ENCODE measurements at regions not wholly inside any gene's neighbourhood (a gene's known extent, or its start where the extent isn't known, plus 50 kb on each side); places are given as distances from the start of the nearest gene placed in this dataset.

DNA sequence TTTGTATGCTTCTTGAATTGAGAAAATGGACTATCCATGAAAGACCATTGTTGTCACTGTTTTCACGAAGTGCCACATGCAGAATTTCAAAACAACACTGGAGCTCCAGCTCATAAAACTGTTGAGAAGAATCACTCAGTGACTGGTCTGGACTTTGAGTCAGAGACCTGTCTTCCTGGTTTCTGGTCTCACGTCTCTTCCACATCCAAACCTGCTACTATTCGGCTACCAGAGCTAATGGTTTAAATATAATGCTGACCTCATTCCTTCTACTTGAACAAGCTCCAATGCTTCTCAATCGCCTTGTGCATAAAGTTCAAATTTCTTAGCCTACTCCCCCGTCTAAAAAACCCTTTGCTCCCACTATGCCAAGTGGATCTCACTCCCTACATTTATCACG, 227.9 kb upstream of the NR2F2 start:
- FAIRE-seq: no peak
- no peaks in the 10 kb centered on the region for H3K27me3 ChIP-seq (ENCODE audit: control insufficient read depth, insufficient read depth, low read length)
- H3K4me3 ChIP-seq (ENCODE audit: low read depth, low read length): no peak overlapping the region
- TF ChIP-seq, protein P1, sequence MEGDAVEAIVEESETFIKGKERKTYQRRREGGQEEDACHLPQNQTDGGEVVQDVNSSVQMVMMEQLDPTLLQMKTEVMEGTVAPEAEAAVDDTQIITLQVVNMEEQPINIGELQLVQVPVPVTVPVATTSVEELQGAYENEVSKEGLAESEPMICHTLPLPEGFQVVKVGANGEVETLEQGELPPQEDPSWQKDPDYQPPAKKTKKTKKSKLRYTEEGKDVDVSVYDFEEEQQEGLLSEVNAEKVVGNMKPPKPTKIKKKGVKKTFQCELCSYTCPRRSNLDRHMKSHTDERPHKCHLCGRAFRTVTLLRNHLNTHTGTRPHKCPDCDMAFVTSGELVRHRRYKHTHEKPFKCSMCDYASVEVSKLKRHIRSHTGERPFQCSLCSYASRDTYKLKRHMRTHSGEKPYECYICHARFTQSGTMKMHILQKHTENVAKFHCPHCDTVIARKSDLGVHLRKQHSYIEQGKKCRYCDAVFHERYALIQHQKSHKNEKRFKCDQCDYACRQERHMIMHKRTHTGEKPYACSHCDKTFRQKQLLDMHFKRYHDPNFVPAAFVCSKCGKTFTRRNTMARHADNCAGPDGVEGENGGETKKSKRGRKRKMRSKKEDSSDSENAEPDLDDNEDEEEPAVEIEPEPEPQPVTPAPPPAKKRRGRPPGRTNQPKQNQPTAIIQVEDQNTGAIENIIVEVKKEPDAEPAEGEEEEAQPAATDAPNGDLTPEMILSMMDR (IDR thresholded peaks at IDR 0.05; ENCODE audit: insufficient read depth, low read length, severe bottlenecking): no peak
- DNase-seq (ENCODE audit: low read depth): no peak
- no peaks in the 10 kb centered on the region for H3K36me3 ChIP-seq (ENCODE audit: control insufficient read depth, insufficient read depth, low read length)

DNA sequence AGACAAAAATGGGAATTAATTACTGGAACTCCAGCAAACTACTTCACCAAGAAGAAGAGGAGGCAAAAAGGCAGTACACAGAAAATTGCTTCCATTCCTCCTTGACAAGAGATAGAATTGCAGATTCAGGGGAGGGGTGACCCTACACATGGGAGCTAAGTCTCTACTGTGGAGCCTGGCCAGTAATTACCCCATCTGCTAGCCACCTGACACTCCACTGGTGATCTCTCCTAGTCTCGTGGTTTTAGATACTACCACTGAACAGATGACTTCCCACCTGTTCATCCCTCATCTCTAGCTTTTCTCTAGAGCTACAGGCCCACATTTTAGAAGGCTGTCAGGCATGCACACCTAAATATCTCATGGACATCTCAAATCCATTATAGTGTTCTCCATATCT, 224.3 kb upstream of the NR2F2 start:
- DNase-seq (ENCODE audit: low read depth) (no peak), FAIRE-seq (no peak)
- Histone ChIP-seq H3K27me3 (ENCODE audit: control insufficient read depth, insufficient read depth, low read length) (no peaks in the 10 kb centered on the region), H3K4me3 (ENCODE audit: low read depth, low read length) (no peak overlapping the region), H3K36me3 (ENCODE audit: control insufficient read depth, insufficient read depth, low read length) (no peaks in the 10 kb centered on the region)
- TF ChIP-seq, protein P1 (IDR thresholded peaks at IDR 0.05; ENCODE audit: insufficient read depth, low read length, severe bottlenecking): no peak

DNA sequence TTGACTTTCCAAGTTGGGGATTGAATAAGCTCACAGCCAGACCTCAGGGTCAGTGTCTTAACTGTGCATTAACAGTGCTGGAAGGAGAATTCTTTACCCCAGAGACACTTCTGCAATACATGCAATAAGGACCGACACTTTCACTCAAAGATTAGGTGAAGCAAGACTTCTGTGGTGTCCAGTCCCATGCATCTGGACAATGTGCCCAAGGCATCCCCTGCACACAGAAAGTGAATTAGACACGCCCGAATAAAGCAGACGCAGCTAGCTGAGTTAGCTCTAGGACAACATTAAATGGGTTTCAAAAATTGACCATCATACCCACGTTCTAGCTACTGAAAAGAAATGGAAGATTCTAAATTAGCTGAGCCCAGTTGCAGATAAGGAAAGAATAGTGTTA, 223.9 kb upstream of the NR2F2 start:
- H3K36me3 ChIP-seq (ENCODE audit: control insufficient read depth, insufficient read depth, low read length): no peaks in the 10 kb centered on the region
- FAIRE-seq (no peak), DNase-seq (ENCODE audit: low read depth) (no peak)
- TF ChIP-seq, protein P1 (IDR thresholded peaks at IDR 0.05; ENCODE audit: insufficient read depth, low read length, severe bottlenecking): no peak
- no peak overlapping the region for H3K4me3 ChIP-seq (ENCODE audit: low read depth, low read length)
- H3K27me3 ChIP-seq (ENCODE audit: control insufficient read depth, insufficient read depth, low read length): no peaks in the 10 kb centered on the region

DNA sequence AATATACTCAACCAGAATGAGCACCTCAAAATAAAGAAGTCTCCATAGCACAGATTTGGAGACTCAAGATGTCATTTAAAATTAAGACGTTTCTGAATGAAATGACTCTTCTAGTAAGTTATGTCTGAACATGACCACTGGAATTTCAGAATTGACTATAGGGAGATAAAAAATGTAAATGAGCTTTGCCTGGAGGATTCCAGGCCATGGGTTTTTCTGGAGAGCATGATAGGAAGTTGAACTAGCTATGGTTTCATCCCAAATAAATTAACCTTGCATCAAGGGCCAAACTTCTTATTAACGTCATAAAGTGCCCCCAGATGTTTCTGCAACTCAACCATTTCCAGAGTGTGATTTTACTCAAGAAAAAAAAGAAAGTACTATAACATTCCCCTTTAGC, 222.6 kb upstream of the NR2F2 start:
- FAIRE-seq (no peak), DNase-seq (ENCODE audit: low read depth) (no peak)
- Histone ChIP-seq H3K4me3 (ENCODE audit: low read depth, low read length) (no peak overlapping the region), H3K27me3 (ENCODE audit: control insufficient read depth, insufficient read depth, low read length) (no peaks in the 10 kb centered on the region), H3K36me3 (ENCODE audit: control insufficient read depth, insufficient read depth, low read length) (no peaks in the 10 kb centered on the region)
- TF ChIP-seq, protein P1 (IDR thresholded peaks at IDR 0.05; ENCODE audit: insufficient read depth, low read length, severe bottlenecking): no peak

DNA sequence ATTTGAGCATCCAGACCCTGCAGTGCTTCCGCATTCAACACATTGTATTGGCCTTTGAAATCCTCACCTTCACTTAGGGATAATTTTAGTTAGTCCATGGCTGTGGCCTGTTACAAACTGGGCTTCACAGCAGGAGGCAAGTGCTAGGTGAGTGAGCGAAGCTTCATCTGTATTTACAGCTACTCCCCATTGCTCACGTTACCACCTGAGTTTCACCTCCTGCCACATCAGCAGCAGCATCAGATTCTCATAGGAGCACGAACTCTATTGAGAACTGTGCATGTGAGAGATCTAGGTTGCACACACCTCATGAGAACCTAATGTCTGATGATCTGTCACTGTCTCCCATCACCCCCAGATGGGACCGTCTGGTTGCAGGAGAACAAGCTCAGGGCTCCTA, 222.1 kb upstream of the NR2F2 start:
- H3K4me3 ChIP-seq (ENCODE audit: low read depth, low read length): no peak overlapping the region
- no peaks in the 10 kb centered on the region for H3K36me3 ChIP-seq (ENCODE audit: control insufficient read depth, insufficient read depth, low read length)
- H3K27me3 ChIP-seq (ENCODE audit: control insufficient read depth, insufficient read depth, low read length): no peaks in the 10 kb centered on the region
- TF ChIP-seq, protein P1 (IDR thresholded peaks at IDR 0.05; ENCODE audit: insufficient read depth, low read length, severe bottlenecking): no peak
- FAIRE-seq (no peak), DNase-seq (ENCODE audit: low read depth) (no peak)

DNA sequence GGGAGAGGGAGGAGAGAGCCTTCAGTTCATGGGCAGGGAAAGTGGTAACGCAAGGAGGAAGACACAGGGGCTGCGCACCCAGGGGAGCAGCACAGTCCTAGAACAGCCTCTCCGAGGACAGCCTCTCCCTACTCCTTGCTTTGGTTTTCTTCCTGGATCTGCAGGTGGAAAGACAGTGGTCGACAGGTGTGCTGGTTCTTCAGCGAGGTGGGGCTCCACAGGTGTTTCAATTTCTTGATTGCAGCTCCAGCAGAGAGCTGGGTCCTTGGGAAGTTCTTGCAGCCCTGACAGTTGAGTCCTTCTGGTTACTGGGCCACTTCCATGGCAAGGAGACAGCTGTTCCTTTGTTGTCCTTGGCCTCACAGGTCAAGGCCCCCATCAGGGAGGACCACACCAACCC, 220.7 kb upstream of the NR2F2 start:
- Histone ChIP-seq H3K36me3 (ENCODE audit: control insufficient read depth, insufficient read depth, low read length) (no peaks in the 10 kb centered on the region), H3K4me3 (ENCODE audit: low read depth, low read length) (no peak overlapping the region), H3K27me3 (ENCODE audit: control insufficient read depth, insufficient read depth, low read length) (no peaks in the 10 kb centered on the region)
- TF ChIP-seq, protein P1 (IDR thresholded peaks at IDR 0.05; ENCODE audit: insufficient read depth, low read length, severe bottlenecking): no peak
- FAIRE-seq (no peak), DNase-seq (ENCODE audit: low read depth) (no peak)
